ENCODE measurements at regions not wholly inside any gene's neighbourhood (a gene's known extent, or its start where the extent isn't known, plus 50 kb on each side); places are given as distances from the start of the nearest gene placed in this dataset.

DNA sequence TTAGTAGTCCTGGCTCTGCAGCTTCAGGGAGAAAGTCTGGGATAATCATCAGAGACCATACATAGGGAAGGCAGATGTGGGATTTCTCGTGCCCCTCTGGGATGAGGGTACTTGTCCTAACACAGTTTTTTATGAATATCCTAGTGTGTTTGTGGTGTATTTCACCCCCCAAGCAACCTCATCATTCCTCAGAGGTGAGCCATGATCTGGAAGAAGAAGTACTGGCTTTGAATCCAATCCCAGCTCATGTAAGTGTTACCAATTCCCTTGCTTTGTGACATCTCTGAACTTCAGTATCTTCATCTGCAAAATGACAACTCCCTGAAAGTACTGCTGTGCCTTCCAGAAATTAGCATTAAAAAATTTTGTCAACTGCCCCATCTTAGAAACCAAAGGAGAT lies 347.5 kb upstream of the ZMIZ1 start:
- no peaks in the 10 kb centered on the region for H3K4me1 ChIP-seq (ENCODE audit: low read depth)
- H3K9me3 ChIP-seq (ENCODE audit: low read depth): no peaks in the 10 kb centered on the region
- H3K36me3 ChIP-seq: no peaks in the 10 kb centered on the region
- no peak overlapping the region for H3K27ac ChIP-seq
- DNase-seq (ENCODE audit: low read depth in 1 of 2, low spot score in 1 of 2): no peak
- TF ChIP-seq, protein P1, sequence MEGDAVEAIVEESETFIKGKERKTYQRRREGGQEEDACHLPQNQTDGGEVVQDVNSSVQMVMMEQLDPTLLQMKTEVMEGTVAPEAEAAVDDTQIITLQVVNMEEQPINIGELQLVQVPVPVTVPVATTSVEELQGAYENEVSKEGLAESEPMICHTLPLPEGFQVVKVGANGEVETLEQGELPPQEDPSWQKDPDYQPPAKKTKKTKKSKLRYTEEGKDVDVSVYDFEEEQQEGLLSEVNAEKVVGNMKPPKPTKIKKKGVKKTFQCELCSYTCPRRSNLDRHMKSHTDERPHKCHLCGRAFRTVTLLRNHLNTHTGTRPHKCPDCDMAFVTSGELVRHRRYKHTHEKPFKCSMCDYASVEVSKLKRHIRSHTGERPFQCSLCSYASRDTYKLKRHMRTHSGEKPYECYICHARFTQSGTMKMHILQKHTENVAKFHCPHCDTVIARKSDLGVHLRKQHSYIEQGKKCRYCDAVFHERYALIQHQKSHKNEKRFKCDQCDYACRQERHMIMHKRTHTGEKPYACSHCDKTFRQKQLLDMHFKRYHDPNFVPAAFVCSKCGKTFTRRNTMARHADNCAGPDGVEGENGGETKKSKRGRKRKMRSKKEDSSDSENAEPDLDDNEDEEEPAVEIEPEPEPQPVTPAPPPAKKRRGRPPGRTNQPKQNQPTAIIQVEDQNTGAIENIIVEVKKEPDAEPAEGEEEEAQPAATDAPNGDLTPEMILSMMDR (IDR thresholded peaks at IDR 0.05; ENCODE audit: low read depth, low read length): no peak
- H3K4me3 ChIP-seq: no peak overlapping the region
- no peaks in the 10 kb centered on the region for H3K27me3 ChIP-seq

DNA sequence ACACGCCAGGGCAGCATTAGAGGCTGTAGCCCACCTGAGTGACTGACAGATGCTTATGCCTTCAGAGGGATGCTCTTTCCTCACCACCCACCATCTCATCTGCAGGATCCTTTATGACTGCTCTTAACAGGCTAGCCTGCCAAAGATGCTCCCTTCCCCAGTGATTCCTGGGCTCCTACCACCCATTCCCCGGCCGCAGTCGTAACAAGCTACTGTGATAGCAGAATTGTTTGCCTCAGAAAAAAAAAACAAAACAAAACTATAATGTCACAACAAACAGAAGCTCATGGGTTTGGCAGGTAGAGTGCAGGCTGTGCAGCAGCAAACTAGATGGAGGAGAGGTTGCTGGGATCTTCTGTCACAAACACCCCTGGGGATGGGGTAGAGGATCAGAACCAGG lies 343.9 kb upstream of the ZMIZ1 start:
- DNase-seq (ENCODE audit: low read depth in 1 of 2, low spot score in 1 of 2): no peak
- TF ChIP-seq, protein P1 (IDR thresholded peaks at IDR 0.05; ENCODE audit: low read depth, low read length): no peak
- Histone ChIP-seq H3K9me3 (ENCODE audit: low read depth) (no peaks in the 10 kb centered on the region), H3K4me1 (ENCODE audit: low read depth) (peaks cover 18% of the 10 kb centered on the region), H3K4me3 (no peak overlapping the region), H3K27me3 (no peaks in the 10 kb centered on the region), H3K27ac (no peak overlapping the region), H3K36me3 (no peaks in the 10 kb centered on the region)

DNA sequence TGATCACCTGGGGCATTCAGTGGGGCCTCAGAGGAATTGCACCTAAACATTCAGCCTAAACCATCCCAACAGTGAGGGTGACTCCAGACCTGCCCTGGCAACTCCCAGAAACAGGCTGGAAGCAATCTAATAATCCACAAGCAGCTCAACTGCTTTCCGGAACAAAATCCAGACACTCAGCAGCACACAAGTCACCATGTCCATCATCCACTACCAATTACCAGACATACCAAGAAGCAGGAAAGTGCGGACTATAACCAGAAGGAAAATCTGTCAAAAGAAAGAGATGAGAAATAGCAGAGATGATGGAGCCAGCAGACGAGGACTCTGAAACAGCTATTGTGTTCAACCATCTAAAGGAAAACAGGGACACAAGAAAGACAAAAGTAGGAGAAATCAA lies 342.6 kb upstream of the ZMIZ1 start:
- DNase-seq (ENCODE audit: low read depth in 1 of 2, low spot score in 1 of 2): no peak

DNA sequence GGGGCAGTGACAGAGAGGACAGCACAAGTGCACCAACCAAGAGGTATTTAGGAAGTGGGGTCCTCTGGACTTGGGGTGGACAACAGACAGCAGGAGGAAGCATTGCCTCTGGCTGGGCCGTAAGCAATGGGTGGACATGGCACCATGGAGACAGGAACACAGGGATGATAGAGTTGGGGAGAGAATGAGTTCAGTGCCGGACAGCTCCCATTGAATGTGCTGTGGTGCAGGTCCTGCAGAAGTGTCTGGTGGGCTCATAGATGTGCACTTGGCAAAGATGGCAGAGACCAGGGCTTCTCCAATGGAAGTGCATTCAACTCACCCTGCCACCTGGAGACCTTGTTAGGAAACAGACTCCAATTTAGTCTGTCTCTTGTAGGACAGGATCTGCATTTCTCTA lies 341.5 kb upstream of the ZMIZ1 start:
- TF ChIP-seq, protein P1 (IDR thresholded peaks at IDR 0.05; ENCODE audit: low read depth, low read length): no peak

More for the DNA sequence above, 342.6 kb upstream of the ZMIZ1 start:
- Histone ChIP-seq H3K36me3 (no peaks in the 10 kb centered on the region), H3K4me3 (no peak overlapping the region), H3K9me3 (ENCODE audit: low read depth) (no peaks in the 10 kb centered on the region), H3K27me3 (no peaks in the 10 kb centered on the region), H3K4me1 (ENCODE audit: low read depth) (peaks cover 18% of the 10 kb centered on the region), H3K27ac (no peak overlapping the region)
- TF ChIP-seq, protein P1 (IDR thresholded peaks at IDR 0.05; ENCODE audit: low read depth, low read length): no peak

DNA sequence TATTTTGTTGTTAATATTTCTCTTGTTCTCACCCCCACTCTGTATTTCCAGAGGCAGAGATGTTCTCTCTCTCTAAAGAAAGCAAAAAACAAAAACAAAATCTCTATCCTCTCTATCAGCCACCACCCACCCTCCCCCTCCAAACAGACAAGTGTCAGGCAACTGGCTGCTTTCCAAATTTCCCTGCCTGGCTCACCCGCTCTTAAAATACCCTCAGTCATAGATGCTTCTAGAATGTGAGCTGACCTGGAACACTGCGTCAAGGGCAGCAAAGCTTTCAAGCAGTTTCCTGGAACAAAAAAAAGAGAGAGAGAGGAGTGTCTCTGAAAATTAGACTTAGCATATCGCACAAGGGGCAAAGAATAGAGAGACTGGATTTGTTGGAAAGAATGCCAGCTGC lies 341.0 kb upstream of the ZMIZ1 start:
- H3K27me3 ChIP-seq: no peaks in the 10 kb centered on the region

More for the DNA sequence above, 341.5 kb upstream of the ZMIZ1 start:
- Histone ChIP-seq H3K27me3 (no peaks in the 10 kb centered on the region), H3K9me3 (ENCODE audit: low read depth) (no peaks in the 10 kb centered on the region), H3K4me1 (ENCODE audit: low read depth) (peaks cover 18% of the 10 kb centered on the region), H3K27ac (peak overlapping the region; percentile 79), H3K36me3 (no peaks in the 10 kb centered on the region), H3K4me3 (no peak overlapping the region)
- no peak for DNase-seq (ENCODE audit: low read depth in 1 of 2, low spot score in 1 of 2)

More for the DNA sequence above, 341.0 kb upstream of the ZMIZ1 start:
- peaks cover 18% of the 10 kb centered on the region for H3K4me1 ChIP-seq (ENCODE audit: low read depth)
- no peaks in the 10 kb centered on the region for H3K9me3 ChIP-seq (ENCODE audit: low read depth)
- TF ChIP-seq, protein P1 (IDR thresholded peaks at IDR 0.05; ENCODE audit: low read depth, low read length): no peak
- peak overlapping the region; percentile 79 for H3K27ac ChIP-seq
- no peaks in the 10 kb centered on the region for H3K36me3 ChIP-seq
- DNase-seq (ENCODE audit: low read depth in 1 of 2, low spot score in 1 of 2): peak in 1 of 2 donors; percentile 74
- no peak overlapping the region for H3K4me3 ChIP-seq

Data from cardiac muscle cell (in vitro differentiated cells and primary cell).